Spleen (tissue), 7 donors: ENCODE measurements at regions not wholly inside any gene's neighbourhood (a gene's known extent, or its start where the extent isn't known, plus 50 kb on each side); places are given as distances from the start of the nearest gene placed in this dataset.

ENCODE experiments used
- CTCF ChIP-seq, 11 experiments: fragments of 200-600 bp in 7 of 11; fragments of 450-650 bp in 4 of 11; sonication (generic) in 4 of 11; IDR thresholded peaks in 8 of 11; conservative IDR thresholded peaks in 3 of 11; 1 replicate in 7 of 11; 2 replicates in 4 of 11; pipeline versions ENCODE4 v1.4.0 to v1.8.0; 2016 to 2021; ENCODE audit warnings: antibody characterized with exemption in 11 of 11, inconsistent platforms in 4 of 11, mild to moderate bottlenecking in 1 of 11
- POLR2A ChIP-seq, 3 donors: fragments of 450-650 bp; IDR thresholded peaks; one replicate each; pipeline ENCODE4 v1.5.1; 2017; ENCODE audit warnings: antibody characterized with exemption in 3 of 3, mild to moderate bottlenecking in 1 of 3
- POLR2AphosphoS5 ChIP-seq, 3 donors: sonication (generic); formaldehyde crosslinking; IDR thresholded peaks; one replicate each; pipeline ENCODE4 v1.5.1; 2017; ENCODE audit warnings: antibody characterized with exemption in 3 of 3
- donor health status: DM: no; HTN: no; CAD: no; lungs with moderate emphysema.
- donor health status: DM: no; HTN: no; CAD: no.
- donor health status: DM: no; HTN: no; CAD: no.

GRCh38 chr21:27371115-27371974, 404.5 kb upstream of the ADAMTS5 start:
- TF ChIP-seq CTCF (IDR thresholded peaks at IDR 0.05 in 8 of 11, conservative IDR thresholded peaks at IDR 0.05 in 3 of 11) (no peak), POLR2A (IDR thresholded peaks at IDR 0.05) (no peak), POLR2AphosphoS5 (IDR thresholded peaks at IDR 0.05) (peak in 1 of 3 donors; percentile 19)
